ENCODE measurements at regions not wholly inside any gene's neighbourhood (a gene's known extent, or its start where the extent isn't known, plus 50 kb on each side); places are given as distances from the start of the nearest gene placed in this dataset.

GRCh38 chr14:56488306-56488705 lies 91.3 kb upstream of the TMEM260 start:
- TF ChIP-seq, protein P1, sequence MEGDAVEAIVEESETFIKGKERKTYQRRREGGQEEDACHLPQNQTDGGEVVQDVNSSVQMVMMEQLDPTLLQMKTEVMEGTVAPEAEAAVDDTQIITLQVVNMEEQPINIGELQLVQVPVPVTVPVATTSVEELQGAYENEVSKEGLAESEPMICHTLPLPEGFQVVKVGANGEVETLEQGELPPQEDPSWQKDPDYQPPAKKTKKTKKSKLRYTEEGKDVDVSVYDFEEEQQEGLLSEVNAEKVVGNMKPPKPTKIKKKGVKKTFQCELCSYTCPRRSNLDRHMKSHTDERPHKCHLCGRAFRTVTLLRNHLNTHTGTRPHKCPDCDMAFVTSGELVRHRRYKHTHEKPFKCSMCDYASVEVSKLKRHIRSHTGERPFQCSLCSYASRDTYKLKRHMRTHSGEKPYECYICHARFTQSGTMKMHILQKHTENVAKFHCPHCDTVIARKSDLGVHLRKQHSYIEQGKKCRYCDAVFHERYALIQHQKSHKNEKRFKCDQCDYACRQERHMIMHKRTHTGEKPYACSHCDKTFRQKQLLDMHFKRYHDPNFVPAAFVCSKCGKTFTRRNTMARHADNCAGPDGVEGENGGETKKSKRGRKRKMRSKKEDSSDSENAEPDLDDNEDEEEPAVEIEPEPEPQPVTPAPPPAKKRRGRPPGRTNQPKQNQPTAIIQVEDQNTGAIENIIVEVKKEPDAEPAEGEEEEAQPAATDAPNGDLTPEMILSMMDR (IDR thresholded peaks at IDR 0.05; ENCODE audit: insufficient read depth, low read depth, low read length), result no peak
- no peak for TF ChIP-seq EZH2 (IDR thresholded peaks at IDR 0.05; ENCODE audit: insufficient read depth, low read length)

Measured in astrocyte (in vitro differentiated cells and primary cell).